ENCODE measurements at regions not wholly inside any gene's neighbourhood (a gene's known extent, or its start where the extent isn't known, plus 50 kb on each side); places are given as distances from the start of the nearest gene placed in this dataset.
"Not testable (repeated sequence)": the region's sequence is repeated elsewhere in the genome, so short reads cannot be mapped to it uniquely, and the experiment has no call there.

- Mint-ChIP-seq H3K9me3 (peaks cover 2% of the 10 kb centered on the region), H3K27me3 (peaks cover 2% of the 10 kb centered on the region), H3K27ac (no peak overlapping the region), H3K36me3 (no peaks in the 10 kb centered on the region), H3K4me1 (no peaks in the 10 kb centered on the region), H3K4me3 (no peak overlapping the region)
- DNase-seq (ENCODE audit: low spot score in 2 of 2) = no peak
- no peak for ATAC-seq (ENCODE audit: low read depth)
Measured at GRCh38 chr2:67599561-67599960, 202.4 kb downstream of the ETAA1 start.

GRCh38 chr2:67600222-67600871 is 203.2 kb downstream of the ETAA1 start:
- DNase-seq (ENCODE audit: low spot score in 2 of 2) = no peak
- no peaks in the 10 kb centered on the region for H3K4me1 Mint-ChIP-seq
- H3K9me3 Mint-ChIP-seq = peaks cover 2% of the 10 kb centered on the region
- H3K4me3 Mint-ChIP-seq = no peak overlapping the region
- no peak for ATAC-seq (ENCODE audit: low read depth)
- peaks cover 2% of the 10 kb centered on the region for H3K27me3 Mint-ChIP-seq
- H3K36me3 Mint-ChIP-seq = no peaks in the 10 kb centered on the region
- no peak overlapping the region for H3K27ac Mint-ChIP-seq

- H3K27ac Mint-ChIP-seq = no peak overlapping the region
- H3K36me3 Mint-ChIP-seq = no peaks in the 10 kb centered on the region
- no peaks in the 10 kb centered on the region for H3K4me1 Mint-ChIP-seq
- no peak for DNase-seq (ENCODE audit: low spot score in 2 of 2)
- no peaks in the 10 kb centered on the region for H3K9me3 Mint-ChIP-seq
- ATAC-seq (ENCODE audit: low read depth) = no peak
- no peak overlapping the region for H3K4me3 Mint-ChIP-seq
- H3K27me3 Mint-ChIP-seq = peaks cover 2% of the 10 kb centered on the region
Measured at GRCh38 chr2:67600946-67601345, 203.8 kb downstream of the ETAA1 start.

DNA sequence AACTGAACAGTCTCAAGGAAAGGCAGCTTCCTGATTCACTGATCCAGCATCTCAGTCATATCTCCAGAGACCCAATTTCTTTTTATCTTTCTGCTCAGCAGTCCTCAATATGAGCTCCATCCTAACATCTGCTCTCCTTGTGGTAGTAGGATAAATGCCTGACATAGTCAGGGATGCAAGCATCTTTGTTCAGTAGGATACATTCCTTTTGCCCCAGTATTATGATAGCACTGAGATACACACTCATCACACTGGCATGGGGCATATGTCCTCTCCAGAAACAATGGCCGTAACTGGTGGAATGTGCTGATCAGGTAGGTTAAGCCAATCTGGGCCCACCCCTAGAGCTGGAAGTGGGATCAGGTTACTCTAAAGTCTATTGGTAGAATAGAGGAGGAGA is 207.2 kb downstream of the ETAA1 start:
- Mint-ChIP-seq H3K9me3 (no peaks in the 10 kb centered on the region), H3K36me3 (no peaks in the 10 kb centered on the region), H3K4me3 (no peak overlapping the region), H3K4me1 (no peaks in the 10 kb centered on the region), H3K27ac (no peak overlapping the region), H3K27me3 (peaks cover 2% of the 10 kb centered on the region)
- ATAC-seq (ENCODE audit: low read depth) (no peak), DNase-seq (ENCODE audit: low spot score in 2 of 2) (no peak)

- H3K4me1 Mint-ChIP-seq = no peaks in the 10 kb centered on the region
- no peaks in the 10 kb centered on the region for H3K9me3 Mint-ChIP-seq
- H3K27ac Mint-ChIP-seq = no peak overlapping the region
- no peaks in the 10 kb centered on the region for H3K36me3 Mint-ChIP-seq
- DNase-seq (ENCODE audit: low spot score in 2 of 2) = no peak
- no peak for ATAC-seq (ENCODE audit: low read depth)
- no peaks in the 10 kb centered on the region for H3K27me3 Mint-ChIP-seq
- no peak overlapping the region for H3K4me3 Mint-ChIP-seq
Measured at GRCh38 chr2:67612576-67613042, 215.5 kb downstream of the ETAA1 start.

DNA sequence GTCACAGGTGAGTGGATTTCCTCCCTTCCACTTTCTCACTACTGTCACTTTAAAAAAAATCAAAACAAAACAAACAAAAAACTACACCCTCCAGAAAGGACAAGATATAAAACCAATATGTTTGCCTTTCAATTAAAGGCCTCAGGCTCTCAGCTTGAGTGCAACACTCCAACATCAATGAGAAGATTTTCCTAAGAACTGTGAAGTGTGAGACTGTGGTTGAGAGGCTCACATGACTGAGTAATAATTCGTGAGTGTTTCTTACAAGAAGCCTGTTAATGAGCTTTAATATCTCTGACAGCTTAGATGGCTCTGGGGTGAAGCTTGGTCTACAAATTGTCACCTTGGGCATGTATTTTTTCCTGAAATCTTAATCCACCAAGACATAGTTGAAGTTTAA is 216.1 kb downstream of the ETAA1 start:
- Mint-ChIP-seq H3K4me1 (no peaks in the 10 kb centered on the region), H3K27me3 (no peaks in the 10 kb centered on the region), H3K27ac (no peak overlapping the region), H3K9me3 (no peaks in the 10 kb centered on the region), H3K36me3 (no peaks in the 10 kb centered on the region), H3K4me3 (no peak overlapping the region)
- DNase-seq (ENCODE audit: low spot score in 2 of 2) (no peak), ATAC-seq (ENCODE audit: low read depth) (no peak)

- Mint-ChIP-seq H3K27ac (no peak overlapping the region), H3K36me3 (no peaks in the 10 kb centered on the region), H3K4me3 (no peak overlapping the region), H3K9me3 (no peaks in the 10 kb centered on the region), H3K27me3 (no peaks in the 10 kb centered on the region), H3K4me1 (no peaks in the 10 kb centered on the region)
- ATAC-seq (ENCODE audit: low read depth) = no peak
- DNase-seq (ENCODE audit: low spot score in 2 of 2) = no peak
Measured at GRCh38 chr2:67614454-67614853, 217.3 kb downstream of the ETAA1 start.

DNA sequence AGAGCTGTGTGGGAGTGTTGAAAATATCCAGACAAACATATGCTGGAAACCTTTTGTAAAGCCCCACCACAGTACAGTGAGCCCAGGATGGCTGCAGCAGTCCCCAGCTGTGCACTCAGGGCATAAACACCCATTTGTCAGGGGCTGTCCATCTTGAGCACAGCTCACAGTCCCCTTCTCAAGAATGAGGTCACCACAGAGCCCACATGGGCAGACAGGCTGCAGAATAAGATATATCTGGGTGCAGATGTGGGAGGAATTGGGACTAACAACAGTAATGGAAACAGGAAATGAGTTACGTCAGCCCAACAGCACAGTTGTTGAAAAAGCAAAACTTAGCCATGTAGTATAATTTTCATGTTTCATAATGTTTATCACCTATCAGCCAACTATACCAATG is 219.6 kb downstream of the ETAA1 start:
- Mint-ChIP-seq H3K36me3 (no peaks in the 10 kb centered on the region), H3K9me3 (no peaks in the 10 kb centered on the region), H3K27ac (no peak overlapping the region), H3K27me3 (no peaks in the 10 kb centered on the region), H3K4me1 (no peaks in the 10 kb centered on the region), H3K4me3 (no peak overlapping the region)
- DNase-seq (ENCODE audit: low spot score in 2 of 2) = no peak
- no peak for ATAC-seq (ENCODE audit: low read depth)

GRCh38 chr2:67619204-67619603 is 222.1 kb downstream of the ETAA1 start:
- H3K4me1 Mint-ChIP-seq = no peaks in the 10 kb centered on the region
- H3K9me3 Mint-ChIP-seq = no peaks in the 10 kb centered on the region
- DNase-seq (ENCODE audit: low spot score in 2 of 2) = no peak
- no peak overlapping the region for H3K4me3 Mint-ChIP-seq
- no peaks in the 10 kb centered on the region for H3K27me3 Mint-ChIP-seq
- no peak overlapping the region for H3K27ac Mint-ChIP-seq
- H3K36me3 Mint-ChIP-seq = no peaks in the 10 kb centered on the region
- no peak for ATAC-seq (ENCODE audit: low read depth)

DNA sequence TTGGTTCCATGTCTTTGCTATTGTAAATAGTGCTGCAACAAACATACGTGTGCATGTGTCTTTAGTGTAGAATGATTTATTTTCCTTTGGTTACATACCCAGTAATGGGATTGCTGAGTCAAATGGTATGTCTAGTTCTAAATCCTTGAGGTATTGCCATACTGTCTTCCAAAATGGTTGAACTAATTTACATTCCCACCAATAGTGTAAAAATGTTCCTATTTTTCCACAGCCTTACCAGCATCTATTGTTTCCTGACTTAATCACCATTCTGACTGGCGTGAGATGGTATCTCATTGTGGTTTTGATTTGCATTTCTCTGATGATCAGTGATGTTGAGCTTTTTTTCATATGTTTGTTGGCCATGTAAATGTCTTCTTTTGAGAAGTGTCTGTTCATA is 226.6 kb downstream of the ETAA1 start:
- not testable (repeated sequence) for H3K9me3 Mint-ChIP-seq; H3K4me3 Mint-ChIP-seq; ATAC-seq (ENCODE audit: low read depth); H3K27ac Mint-ChIP-seq; DNase-seq (ENCODE audit: low spot score in 2 of 2); H3K4me1 Mint-ChIP-seq; H3K27me3 Mint-ChIP-seq; H3K36me3 Mint-ChIP-seq

DNA sequence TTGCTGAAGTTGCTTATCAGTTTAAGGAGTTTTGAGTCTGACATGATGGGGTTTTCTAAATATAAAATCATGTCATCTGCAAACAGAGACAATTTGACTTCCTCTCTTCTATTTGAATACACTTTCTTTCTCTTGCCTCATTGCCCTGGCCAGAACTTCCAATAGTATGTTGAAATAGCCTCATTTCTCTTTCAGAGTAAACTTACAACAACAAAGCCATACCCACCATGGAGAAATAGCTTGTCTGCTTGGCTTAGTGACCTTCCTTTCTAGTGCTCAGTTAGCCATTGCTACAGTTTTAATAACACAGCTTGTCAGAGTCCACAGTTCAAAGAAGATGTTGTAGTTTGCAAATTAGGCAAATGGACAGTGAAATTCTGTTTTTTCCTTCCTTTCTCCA is 228.0 kb downstream of the ETAA1 start:
- Mint-ChIP-seq H3K27ac (no peak overlapping the region), H3K36me3 (no peaks in the 10 kb centered on the region)

DNA sequence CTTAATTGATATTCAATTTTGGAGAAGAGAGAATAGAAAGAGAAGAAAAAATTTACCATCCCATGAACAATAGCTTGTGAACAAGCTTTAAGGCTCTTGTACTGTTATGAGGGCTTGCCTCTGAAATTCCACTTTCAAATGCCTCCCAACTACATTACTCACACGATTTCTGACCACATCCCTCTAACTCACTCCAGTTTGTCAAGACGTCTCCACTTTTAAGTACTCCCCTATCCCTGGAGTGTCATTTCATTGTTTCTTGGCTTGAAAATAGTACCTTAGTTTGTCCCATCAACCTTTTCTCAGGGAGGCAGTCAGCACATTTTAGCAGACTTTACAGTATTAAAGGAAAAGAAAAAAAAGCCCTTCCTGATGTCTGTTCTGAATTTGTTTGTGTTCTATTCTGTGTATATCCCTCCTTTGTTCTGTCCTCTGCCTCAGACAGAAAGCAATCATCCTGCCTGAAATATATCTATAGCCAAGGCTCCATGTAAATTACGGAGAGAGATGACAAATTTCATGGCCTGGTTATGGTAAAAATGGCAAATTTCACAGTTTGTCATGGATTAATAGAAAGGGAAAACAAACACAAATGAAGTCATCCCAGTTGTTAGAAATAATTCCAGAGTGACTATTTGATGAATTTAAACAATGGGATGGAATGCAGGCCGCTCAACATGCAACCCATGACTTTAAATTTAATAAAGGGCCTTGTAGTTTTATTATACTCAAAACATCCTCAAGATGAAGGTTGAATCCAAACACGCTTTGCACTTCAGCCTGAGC is 228.8 kb downstream of the ETAA1 start:
- H3K36me3 Mint-ChIP-seq = no peaks in the 10 kb centered on the region
- ATAC-seq (ENCODE audit: low read depth) = no peak

More for the DNA sequence above, 228.0 kb downstream of the ETAA1 start:
- ATAC-seq (ENCODE audit: low read depth) (no peak), DNase-seq (ENCODE audit: low spot score in 2 of 2) (no peak)
- Mint-ChIP-seq H3K27me3 (peaks cover 6% of the 10 kb centered on the region), H3K9me3 (peaks cover 2% of the 10 kb centered on the region), H3K4me3 (no peak overlapping the region), H3K4me1 (no peaks in the 10 kb centered on the region)

DNA sequence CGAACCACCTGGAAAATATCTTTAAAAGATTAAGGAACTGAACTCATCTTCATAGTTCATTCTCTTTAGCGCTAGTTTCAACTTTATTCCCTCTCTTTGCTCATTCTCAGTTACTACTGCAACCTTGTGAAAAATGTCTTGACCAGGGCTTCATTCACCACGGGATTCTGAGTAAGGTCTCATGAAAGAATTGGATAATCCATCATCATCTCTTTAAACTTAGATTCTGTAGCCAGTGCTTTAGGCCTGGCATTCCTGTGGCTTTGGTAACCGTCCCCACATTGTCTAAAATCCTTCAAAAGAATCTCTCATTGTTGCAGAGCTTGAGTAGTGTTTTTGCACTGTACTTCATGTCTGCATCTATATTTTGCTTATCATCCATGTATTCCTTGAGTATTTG is 229.5 kb downstream of the ETAA1 start:
- no peak for DNase-seq (ENCODE audit: low spot score in 2 of 2)
- Mint-ChIP-seq H3K27me3 (peaks cover 6% of the 10 kb centered on the region), H3K27ac (no peak overlapping the region), H3K36me3 (no peaks in the 10 kb centered on the region), H3K4me1 (no peaks in the 10 kb centered on the region), H3K4me3 (no peak overlapping the region), H3K9me3 (peaks cover 2% of the 10 kb centered on the region)
- ATAC-seq (ENCODE audit: low read depth) = no peak

More for the DNA sequence above, 228.8 kb downstream of the ETAA1 start:
- DNase-seq (ENCODE audit: low spot score in 2 of 2) = no peak
- H3K27ac Mint-ChIP-seq = no peak overlapping the region
- no peaks in the 10 kb centered on the region for H3K4me1 Mint-ChIP-seq
- H3K27me3 Mint-ChIP-seq = peaks cover 6% of the 10 kb centered on the region
- H3K4me3 Mint-ChIP-seq = no peak overlapping the region
- peaks cover 2% of the 10 kb centered on the region for H3K9me3 Mint-ChIP-seq

GRCh38 chr2:67627456-67628207 is 230.5 kb downstream of the ETAA1 start:
- Mint-ChIP-seq H3K27ac (no peak overlapping the region), H3K36me3 (no peaks in the 10 kb centered on the region), H3K4me1 (no peaks in the 10 kb centered on the region), H3K27me3 (peaks cover 8% of the 10 kb centered on the region), H3K4me3 (no peak overlapping the region), H3K9me3 (peaks cover 2% of the 10 kb centered on the region)
- no peak for DNase-seq (ENCODE audit: low spot score in 2 of 2)
- ATAC-seq (ENCODE audit: low read depth) = no peak
